Ishikawa (cell line): ENCODE measurements at regions not wholly inside any gene's neighbourhood (a gene's known extent, or its start where the extent isn't known, plus 50 kb on each side); places are given as distances from the start of the nearest gene placed in this dataset.

ENCODE experiments used
- CEBPB ChIP-seq: IDR thresholded peaks from 2 replicates; pipeline ENCODE4 v1.6.1; 2012
- CREB1 ChIP-seq: IDR thresholded peaks from 2 replicates; pipeline ENCODE4 v1.6.1; 2012; ENCODE audit warnings: low read depth
- EGR1 ChIP-seq: IDR thresholded peaks from 2 replicates; pipeline ENCODE4 v1.6.1; 2012
- EP300 ChIP-seq: IDR thresholded peaks from 2 replicates; pipeline ENCODE4 v1.6.1; 2012; ENCODE audit warnings: borderline replicate concordance
- FOXM1 ChIP-seq: IDR thresholded peaks from 2 replicates; pipeline ENCODE4 v1.6.1; 2012; ENCODE audit warnings: low read depth, borderline replicate concordance
- RAD21 ChIP-seq: IDR thresholded peaks from 2 replicates; pipeline ENCODE4 v1.6.1; 2012; ENCODE audit warnings: low read depth
- TAF1 ChIP-seq: IDR thresholded peaks from 2 replicates; pipeline ENCODE4 v1.6.1; 2012; ENCODE audit warnings: low read depth, mild to moderate bottlenecking
- TCF12 ChIP-seq: IDR thresholded peaks from 2 replicates; pipeline ENCODE4 v1.6.1; 2012; ENCODE audit warnings: low read depth
- ZBTB7A ChIP-seq: IDR thresholded peaks from 2 replicates; pipeline ENCODE4 v1.6.1; 2012; ENCODE audit warnings: low read depth
- TF ChIP-seq, protein P1 (sequence below): IDR thresholded peaks from 2 replicates; pipeline ENCODE4 v1.6.1; 2012
- TF ChIP-seq, protein P2 (sequence below): IDR thresholded peaks from 2 replicates; pipeline ENCODE4 v1.6.1; 2012
- TF ChIP-seq, protein P3 (sequence below): IDR thresholded peaks from 2 replicates; pipeline ENCODE4 v1.6.1; 2012; ENCODE audit warnings: low read depth, mild to moderate bottlenecking

DNA sequence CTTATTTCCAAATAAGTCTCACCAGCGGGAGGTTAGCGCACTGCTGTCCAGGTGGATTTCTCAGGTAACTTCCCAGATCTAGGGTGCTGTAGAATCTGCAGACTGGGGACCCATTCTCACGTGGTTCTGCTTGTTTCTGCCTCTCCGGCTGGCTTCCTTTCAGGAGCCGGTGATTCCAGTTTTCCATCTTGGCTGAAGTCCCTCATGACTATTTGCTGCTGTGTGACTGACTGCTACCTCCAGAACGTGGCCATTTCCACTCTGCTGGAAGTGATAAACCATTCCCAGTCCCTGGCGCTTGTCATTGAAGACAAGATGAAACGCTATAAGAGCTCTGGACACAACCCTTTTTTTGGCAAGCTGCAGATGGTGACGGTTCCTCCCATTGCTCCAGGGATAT is 76.0 kb downstream of the DOP1B start:
- TF ChIP-seq EP300 = no peak
- TF ChIP-seq, protein P1, sequence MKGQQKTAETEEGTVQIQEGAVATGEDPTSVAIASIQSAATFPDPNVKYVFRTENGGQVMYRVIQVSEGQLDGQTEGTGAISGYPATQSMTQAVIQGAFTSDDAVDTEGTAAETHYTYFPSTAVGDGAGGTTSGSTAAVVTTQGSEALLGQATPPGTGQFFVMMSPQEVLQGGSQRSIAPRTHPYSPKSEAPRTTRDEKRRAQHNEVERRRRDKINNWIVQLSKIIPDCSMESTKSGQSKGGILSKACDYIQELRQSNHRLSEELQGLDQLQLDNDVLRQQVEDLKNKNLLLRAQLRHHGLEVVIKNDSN = no peak
- TF ChIP-seq FOXM1 = no peak
- TF ChIP-seq EGR1 = no peak
- TF ChIP-seq CREB1 = no peak
- TF ChIP-seq, protein P2, sequence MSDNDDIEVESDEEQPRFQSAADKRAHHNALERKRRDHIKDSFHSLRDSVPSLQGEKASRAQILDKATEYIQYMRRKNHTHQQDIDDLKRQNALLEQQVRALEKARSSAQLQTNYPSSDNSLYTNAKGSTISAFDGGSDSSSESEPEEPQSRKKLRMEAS = no peak
- TF ChIP-seq RAD21 = no peak
- TF ChIP-seq, protein P3, sequence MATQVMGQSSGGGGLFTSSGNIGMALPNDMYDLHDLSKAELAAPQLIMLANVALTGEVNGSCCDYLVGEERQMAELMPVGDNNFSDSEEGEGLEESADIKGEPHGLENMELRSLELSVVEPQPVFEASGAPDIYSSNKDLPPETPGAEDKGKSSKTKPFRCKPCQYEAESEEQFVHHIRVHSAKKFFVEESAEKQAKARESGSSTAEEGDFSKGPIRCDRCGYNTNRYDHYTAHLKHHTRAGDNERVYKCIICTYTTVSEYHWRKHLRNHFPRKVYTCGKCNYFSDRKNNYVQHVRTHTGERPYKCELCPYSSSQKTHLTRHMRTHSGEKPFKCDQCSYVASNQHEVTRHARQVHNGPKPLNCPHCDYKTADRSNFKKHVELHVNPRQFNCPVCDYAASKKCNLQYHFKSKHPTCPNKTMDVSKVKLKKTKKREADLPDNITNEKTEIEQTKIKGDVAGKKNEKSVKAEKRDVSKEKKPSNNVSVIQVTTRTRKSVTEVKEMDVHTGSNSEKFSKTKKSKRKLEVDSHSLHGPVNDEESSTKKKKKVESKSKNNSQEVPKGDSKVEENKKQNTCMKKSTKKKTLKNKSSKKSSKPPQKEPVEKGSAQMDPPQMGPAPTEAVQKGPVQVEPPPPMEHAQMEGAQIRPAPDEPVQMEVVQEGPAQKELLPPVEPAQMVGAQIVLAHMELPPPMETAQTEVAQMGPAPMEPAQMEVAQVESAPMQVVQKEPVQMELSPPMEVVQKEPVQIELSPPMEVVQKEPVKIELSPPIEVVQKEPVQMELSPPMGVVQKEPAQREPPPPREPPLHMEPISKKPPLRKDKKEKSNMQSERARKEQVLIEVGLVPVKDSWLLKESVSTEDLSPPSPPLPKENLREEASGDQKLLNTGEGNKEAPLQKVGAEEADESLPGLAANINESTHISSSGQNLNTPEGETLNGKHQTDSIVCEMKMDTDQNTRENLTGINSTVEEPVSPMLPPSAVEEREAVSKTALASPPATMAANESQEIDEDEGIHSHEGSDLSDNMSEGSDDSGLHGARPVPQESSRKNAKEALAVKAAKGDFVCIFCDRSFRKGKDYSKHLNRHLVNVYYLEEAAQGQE = no peak
- TF ChIP-seq TAF1 = no peak
- no peak for TF ChIP-seq ZBTB7A
- TF ChIP-seq CEBPB = no peak
- TF ChIP-seq TCF12 = no peak
